NK-92 treated with Interleukin-12 subunit alpha and Interleukin-12 subunit beta, amount 100 ng/mL, for 24 hours (cell line): ENCODE measurements at regions not wholly inside any gene's neighbourhood (a gene's known extent, or its start where the extent isn't known, plus 50 kb on each side); places are given as distances from the start of the nearest gene placed in this dataset.
"Not testable (repeated sequence)": the region's sequence is repeated elsewhere in the genome, so short reads cannot be mapped to it uniquely, and the experiment has no call there.

ENCODE experiments used
- DNase-seq: peaks from one replicate; lab custom pipeline; 2025; lab: John Stamatoyannopoulos, UW

- DNase-seq = no peak
Observed at GRCh38 chr13:74287724-74288169, 153.5 kb upstream of the KLF12 start.

- no peak for DNase-seq
Observed at GRCh38 chr13:74280795-74281490, 146.7 kb upstream of the KLF12 start.

GRCh38 chr13:74280093-74280794, 146.0 kb upstream of the KLF12 start:
- DNase-seq = no peak

GRCh38 chr13:74278901-74279300, 144.7 kb upstream of the KLF12 start:
- DNase-seq = no peak

- DNase-seq = no peak
Observed at GRCh38 chr13:74274916-74275315, 140.7 kb upstream of the KLF12 start.

- DNase-seq = no peak
Observed at GRCh38 chr13:74273581-74273980, 139.4 kb upstream of the KLF12 start.

- no peak for DNase-seq
Observed at GRCh38 chr13:74272826-74273225, 138.6 kb upstream of the KLF12 start.

- DNase-seq = no peak
Observed at GRCh38 chr13:74270018-74270417, 135.8 kb upstream of the KLF12 start.

GRCh38 chr13:74266861-74267260, 132.7 kb upstream of the KLF12 start:
- DNase-seq = no peak

- DNase-seq = no peak
Observed at GRCh38 chr13:74266309-74266708, 132.1 kb upstream of the KLF12 start.

GRCh38 chr13:74264333-74264732, 130.1 kb upstream of the KLF12 start:
- DNase-seq = no peak

- DNase-seq = not testable (repeated sequence)
Observed at GRCh38 chr13:74260420-74260819, 126.2 kb upstream of the KLF12 start.

- DNase-seq = no peak
Observed at GRCh38 chr13:74259641-74260040, 125.4 kb upstream of the KLF12 start.

GRCh38 chr13:74258961-74259360, 124.8 kb upstream of the KLF12 start:
- DNase-seq = no peak

- DNase-seq = no peak
Observed at GRCh38 chr13:74256969-74257368, 122.8 kb upstream of the KLF12 start.

GRCh38 chr13:74253161-74253560, 119.0 kb upstream of the KLF12 start:
- no peak for DNase-seq

- DNase-seq = no peak
Observed at GRCh38 chr13:74251778-74252519, 117.7 kb upstream of the KLF12 start.

GRCh38 chr13:74250738-74251190, 116.6 kb upstream of the KLF12 start:
- DNase-seq = no peak

GRCh38 chr13:74248477-74248876, 114.3 kb upstream of the KLF12 start:
- DNase-seq = no peak

GRCh38 chr13:74246487-74246886, 112.3 kb upstream of the KLF12 start:
- no peak for DNase-seq

GRCh38 chr13:74243637-74244526, 109.7 kb upstream of the KLF12 start:
- no peak for DNase-seq

- DNase-seq = not testable (repeated sequence)
Observed at GRCh38 chr13:74241343-74241742, 107.1 kb upstream of the KLF12 start.
